AG20443 (cell line): ENCODE measurements at regions not wholly inside any gene's neighbourhood (a gene's known extent, or its start where the extent isn't known, plus 50 kb on each side); places are given as distances from the start of the nearest gene placed in this dataset.
"Not testable (repeated sequence)": the region's sequence is repeated elsewhere in the genome, so short reads cannot be mapped to it uniquely, and the experiment has no call there.

Source experiments
- DNase-seq: peaks from one replicate; pipeline ENCODE4 v3.0.0; 2012; ENCODE audit warnings: low spot score, mixed read lengths

DNA sequence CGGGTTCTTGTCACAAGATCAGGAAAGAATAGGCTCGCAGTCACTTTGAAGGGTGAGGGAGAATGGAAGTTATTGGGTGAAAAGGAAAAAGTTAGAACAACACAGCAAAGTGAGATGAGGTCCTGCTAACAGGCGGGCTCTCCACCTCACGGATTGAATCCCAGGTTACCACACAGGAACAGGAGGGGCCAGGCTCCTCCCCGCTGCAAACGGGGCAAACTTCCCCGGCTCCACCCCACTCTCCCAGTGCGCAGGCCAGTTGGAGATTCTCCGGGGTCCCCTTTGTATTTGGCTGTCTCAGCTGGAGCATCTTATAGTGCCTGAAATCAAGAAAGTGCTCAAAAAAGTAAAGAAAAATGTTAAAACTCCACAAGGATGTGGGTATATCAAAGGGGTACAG is 78.3 kb upstream of the IPO5 start:
- DNase-seq: no peak

DNA sequence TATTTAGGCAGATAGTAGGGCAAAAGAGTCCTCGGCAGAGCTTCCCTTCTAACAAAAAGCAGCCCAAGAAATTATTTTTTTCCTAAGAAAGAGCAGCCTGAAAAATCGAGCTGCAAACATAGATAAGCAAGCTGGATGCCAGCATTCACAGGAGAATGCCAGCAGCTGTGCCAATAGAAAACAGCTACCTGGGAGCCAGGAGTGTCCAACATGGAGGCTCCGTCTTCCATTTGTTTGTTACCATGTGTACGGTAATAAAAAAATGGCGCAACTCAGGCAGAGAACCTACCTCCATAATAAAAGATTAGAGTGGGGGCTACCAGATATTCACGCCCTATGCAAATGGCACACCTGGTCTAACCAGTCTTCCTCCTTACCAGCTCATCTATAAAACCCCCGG is 77.6 kb upstream of the IPO5 start:
- DNase-seq: no peak

DNA sequence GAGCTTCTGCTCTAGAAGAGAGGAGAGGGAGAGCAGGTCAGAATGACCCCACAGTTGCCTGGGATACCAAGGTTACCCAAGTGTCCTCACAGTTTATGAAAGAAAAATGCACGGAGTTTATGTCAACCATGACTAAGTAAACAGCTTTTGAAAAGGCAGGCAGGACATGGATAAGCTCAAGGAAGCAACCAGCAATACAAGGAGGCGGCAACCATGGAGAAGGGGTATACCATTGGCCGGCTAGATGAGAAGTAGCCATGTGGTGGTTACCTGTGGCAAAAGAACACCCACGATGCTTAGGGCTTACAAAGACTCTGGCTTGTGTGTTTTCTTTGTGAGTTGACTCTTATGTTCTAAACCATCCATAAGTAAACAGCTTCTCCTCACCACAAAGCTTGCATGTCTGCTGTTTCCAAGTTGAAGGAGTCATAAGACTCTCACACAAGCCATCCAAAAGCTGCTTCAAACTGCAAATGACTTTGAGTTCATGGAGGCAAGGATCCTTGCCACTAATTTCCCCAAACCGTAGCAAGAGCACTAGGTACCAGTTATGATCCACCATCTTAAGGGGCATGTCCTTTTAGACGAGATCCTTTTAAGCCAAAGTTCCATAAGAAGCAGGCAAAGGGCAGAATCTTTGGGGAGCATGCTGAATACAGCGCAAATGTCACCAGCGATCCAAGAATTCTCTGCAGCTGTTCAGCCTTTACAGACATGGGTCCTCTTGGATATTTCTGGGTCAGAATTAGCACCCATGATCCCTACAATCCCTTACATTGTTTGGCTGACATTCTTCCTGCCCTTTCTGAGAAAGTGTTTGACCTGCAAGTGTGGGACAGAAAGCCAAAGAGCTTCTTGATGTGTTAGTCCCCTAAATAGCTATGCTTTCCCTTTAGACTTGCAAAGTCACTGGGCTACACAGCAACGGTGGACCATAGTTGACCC is 74.8 kb upstream of the IPO5 start:
- no peak for DNase-seq

DNA sequence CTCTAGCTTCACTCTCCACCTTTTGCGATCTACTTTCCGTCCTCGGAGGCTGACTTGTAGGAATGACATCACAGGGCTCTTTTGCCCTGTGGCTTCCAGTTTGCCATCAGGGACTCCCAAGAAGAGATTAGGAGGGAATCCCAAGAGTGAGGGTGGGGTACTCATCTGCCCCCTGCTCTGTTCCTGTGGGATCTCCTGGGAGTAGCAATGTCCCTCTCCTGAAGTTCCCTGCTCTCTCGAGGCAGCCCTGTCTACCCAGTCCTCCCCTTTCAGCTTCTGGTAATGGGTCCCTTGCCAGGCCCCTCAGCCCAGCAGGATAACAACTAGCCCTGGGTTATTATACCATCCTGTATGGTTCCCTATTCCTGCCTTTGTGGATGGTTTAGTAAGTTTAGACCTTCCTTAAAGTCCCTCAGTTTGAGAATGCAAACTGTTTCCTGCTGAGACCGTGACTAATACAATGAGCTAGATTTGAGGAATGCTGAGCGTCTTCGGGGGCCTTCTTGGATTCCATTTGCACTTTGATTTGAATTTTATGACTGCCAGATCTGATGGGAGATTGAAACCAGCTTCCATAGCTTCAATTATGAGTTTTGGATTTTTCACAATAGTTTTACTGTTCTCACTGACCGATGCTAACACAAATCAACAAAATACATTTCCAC is 73.7 kb upstream of the IPO5 start:
- DNase-seq: peak; percentile 67

DNA sequence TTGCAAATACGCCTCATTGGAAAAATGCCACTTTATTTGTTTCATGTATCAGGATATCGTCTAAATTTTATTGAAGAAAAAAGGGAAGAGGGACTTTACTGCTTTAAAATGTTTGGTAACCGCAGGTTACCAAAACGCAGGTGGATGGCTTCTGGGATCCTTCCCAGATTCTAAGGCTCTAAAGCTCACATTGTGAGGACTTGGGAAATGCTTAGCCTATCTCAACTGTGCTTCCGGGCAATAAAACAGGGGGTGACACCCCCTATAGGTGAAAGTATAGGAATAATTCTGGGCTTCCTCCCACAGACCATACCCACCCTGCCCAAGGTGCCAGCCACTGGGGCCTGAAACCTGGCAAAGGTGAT is 73.2 kb upstream of the IPO5 start:
- no peak for DNase-seq

DNA sequence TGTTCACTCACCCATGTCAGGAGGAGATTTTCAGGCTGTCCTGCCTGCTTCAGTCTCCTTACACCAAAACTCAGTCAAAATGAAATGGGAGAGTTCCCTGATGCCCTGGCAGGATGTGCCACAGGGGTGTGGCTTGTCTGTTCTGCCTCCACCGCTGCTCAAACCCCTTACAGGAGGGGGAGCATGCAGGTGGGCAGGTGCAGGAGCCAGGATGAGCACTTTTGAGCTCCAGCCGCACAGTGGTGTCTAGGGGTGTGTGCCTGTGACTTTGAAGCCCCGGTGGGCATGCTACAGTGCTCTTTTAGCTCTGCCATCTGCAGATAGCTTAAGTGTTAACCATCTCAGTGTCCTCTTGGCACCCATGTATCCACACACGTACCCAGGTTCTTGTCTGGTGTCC is 71.9 kb upstream of the IPO5 start:
- DNase-seq: no peak

DNA sequence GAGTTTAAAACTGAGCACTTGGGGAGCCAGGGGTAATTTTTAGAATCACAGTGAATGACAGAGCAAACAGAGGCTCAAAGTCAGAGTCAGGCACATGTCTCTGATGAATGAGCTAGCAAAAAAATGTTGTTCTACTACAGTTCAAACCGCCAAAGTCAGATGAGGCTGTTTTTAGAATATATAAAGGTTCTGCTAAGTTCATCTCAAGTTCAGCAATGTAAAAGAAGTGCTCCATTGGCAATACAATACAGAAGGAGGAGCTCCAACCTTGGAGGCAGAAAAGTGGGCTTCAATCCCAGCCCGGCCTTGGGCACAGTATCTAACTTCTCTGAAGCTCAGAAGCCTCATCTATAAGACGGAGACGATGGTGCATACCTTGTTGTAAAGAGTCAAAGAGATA is 70.1 kb upstream of the IPO5 start:
- no peak for DNase-seq

DNA sequence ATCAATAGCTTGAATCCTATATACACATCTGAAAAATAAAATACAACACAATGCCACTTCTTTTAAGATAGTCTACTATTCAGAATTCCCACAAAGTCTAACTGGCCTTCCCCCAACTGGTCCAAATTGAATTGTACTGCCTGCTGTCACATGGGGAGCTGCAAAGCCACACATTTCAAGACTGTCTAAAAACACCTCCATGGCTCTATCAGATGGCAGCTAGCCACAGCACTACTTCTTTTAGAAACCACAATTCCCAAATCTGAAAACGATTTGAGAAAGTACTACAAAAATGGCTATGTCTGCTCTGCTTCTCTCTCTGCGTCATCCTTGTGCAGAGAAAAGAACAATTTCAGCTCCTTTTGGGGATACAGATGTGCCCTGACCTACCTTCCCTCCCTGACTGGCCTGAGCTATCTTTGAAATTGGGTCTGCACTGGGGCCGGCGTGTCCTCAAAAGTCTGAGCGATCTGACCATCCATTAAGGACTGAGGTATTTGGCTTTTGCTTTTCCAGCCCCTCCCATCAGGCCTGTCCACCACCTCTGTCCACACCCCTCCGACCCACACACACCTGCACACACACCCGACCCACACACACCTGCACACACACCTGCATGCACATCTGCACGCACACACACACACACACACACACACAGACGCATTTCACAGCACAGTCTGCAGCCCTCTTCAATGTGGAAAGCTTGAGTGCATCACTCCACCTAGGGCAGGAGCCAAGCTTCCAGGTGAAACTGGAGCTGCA is 68.6 kb upstream of the IPO5 start:
- no peak for DNase-seq

DNA sequence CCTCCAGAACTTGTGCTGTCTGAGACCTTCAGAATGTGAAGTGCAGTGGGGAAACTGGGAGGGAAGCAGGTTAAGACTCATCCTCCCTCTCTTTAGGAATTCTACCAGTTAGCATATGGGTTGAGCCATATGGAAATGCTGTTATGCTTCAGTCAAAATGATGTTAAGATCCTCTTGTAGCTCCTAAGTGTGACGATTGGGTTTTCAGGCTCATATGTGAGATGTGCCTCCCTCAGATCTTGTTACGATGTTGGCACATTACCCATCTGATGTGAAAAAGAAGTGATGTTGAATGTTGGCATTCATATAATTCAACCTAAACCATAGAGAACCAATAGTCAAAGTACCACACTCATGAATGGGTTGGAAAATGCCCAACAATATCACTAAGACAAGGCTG is 67.8 kb upstream of the IPO5 start:
- no peak for DNase-seq

DNA sequence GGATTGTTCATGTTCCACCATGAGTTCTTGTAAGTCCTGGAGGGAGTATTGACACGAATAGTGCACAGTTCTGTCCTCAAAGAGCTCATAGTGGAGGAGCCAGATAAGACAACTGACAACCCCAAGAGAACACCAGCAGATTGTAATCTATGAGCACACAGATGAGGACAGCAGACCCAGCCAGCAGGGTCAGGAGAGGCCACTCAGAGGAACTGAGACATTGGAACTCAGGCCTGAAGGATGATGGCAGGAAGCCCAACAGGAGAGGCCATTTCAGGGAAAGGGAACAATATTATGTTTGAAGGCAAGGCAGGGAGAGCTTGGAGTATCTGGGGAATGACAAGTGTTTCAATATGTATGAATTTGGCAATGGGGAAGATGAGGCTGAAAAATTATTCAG is 63.7 kb upstream of the IPO5 start:
- DNase-seq: no peak

DNA sequence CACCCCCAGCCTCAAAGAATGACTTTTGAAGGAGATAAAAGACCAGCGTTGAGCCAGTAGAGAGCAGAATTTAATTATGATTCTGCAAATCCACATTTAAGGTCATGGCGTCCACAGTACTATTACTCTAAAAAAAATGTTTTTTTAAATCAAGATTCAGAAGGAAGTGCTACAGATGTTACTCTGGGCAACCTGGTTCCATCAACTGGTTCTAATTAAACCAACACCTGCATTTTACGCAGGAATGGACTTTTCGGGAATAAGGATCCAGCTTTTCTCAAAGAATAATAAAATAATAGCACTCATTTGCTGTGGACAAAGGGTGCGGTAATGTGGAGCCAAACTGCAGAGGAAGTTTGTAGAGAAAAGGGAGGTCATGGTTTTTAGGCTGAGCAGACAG is 62.9 kb upstream of the IPO5 start:
- no peak for DNase-seq

DNA sequence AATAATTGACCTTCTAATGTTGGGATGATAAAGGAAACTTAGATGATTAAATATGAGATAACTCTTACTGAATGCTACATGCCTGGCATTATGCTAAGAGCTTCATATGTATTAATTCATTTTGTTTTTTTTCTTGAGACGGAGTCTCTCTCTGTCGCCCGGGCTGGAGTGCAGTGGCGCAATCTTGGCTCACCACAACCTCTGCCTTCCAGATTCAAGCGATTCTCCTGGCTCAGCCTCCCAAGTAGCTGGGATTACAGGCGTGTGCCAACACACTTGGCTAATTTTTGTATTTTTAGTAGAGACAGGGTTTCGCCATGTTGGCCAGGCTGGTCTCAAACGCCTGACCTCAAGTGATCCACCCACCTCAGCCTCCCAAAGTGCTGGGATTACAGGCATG is 61.5 kb upstream of the IPO5 start:
- not testable (repeated sequence) for DNase-seq

DNA sequence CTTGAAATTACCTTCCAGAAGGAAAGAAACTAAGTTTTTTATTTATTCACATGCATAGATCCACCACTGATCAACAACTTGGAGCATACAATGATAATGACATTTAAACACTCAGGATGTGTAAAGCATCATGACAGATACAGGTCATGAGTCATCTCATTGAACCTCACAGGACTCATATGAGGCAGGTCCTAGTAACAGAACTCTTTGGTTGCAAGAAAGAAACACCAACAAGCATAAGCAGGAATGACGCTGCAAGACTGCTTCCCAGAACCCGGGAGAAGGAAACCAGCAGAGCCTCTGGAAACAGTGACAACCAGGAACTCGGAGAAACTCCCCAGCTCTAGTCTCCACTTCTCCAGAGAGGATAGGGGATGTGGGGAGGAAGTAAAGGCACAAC is 60.8 kb upstream of the IPO5 start:
- DNase-seq: peak; percentile 53

DNA sequence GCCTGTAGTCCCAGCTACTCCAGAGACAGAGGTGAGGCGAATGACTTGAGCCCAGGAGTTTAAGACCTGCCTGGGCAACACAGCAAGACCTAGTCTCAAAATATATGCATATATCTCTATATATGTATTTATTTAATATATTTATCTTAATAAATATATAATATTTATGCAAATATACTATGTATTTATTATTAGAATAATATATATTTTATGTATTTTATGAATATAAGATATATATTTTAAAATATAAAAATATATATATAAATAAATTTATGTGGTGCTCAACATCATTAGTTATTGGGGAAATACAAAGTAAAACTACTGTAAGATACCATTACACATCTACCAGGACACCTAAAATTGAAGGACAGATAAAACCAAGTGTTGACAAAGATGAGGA is 58.1 kb upstream of the IPO5 start:
- no peak for DNase-seq

DNA sequence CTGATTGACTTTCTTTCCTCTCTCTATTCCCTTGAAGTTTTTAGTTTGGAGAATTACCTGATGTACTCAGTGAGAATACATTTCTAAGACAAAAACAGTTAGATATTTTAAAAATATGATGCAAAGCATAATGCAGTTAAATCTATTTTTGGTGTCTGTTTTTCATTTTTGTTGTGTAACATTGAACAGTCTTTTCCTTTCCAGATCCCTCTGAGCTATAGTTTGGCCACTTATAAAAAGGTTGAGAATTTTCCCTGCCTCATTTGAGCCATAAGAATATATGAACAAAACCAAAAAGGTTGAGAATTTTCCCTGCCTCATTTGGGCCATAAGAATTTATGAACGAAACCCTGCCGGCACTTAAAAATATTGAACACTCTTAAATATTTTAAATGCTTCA is 57.0 kb upstream of the IPO5 start:
- no peak for DNase-seq

DNA sequence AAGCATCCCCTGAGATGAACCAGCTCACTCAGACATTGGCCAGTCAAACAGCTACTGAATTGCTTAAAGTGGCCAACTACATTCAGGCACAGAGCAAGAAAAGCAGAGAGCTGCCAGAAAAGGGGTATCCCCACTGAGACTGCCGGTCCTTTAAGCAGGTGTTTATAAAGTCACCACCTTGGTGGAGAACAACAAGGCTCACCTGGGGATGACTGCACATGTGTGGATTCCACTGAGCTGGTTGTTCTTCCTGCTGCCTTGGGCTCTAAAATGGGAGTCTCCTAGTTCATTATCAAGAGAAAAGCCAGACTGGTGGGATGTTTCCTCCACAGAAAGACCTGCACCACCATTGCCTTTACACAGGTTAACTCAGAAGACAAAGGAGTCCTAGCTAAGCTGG is 51.8 kb upstream of the IPO5 start:
- DNase-seq: no peak
